Esophagus squamous epithelium (tissue), 5 donors: ENCODE measurements at regions not wholly inside any gene's neighbourhood (a gene's known extent, or its start where the extent isn't known, plus 50 kb on each side); places are given as distances from the start of the nearest gene placed in this dataset.

Experiments
- DNase-seq: peaks from one replicate; lab custom pipeline; 2025; lab: John Stamatoyannopoulos, UW
- H3K27ac ChIP-seq, 4 donors: fragments of 200-600 bp; sonication (generic); one replicate each; pipeline ENCODE4 v1.5.1; 2016 to 2019; ENCODE audit warnings: mild to moderate bottlenecking in 1 of 4
- H3K27me3 ChIP-seq, 4 donors: fragments of 200-600 bp; sonication (generic); 1 replicate in 3 of 4; 2 replicates in 1 of 4; pipeline versions ENCODE4 v1.5.1 to v1.6.0; 2017 to 2021; ENCODE audit warnings: antibody characterized with exemption in 1 of 4
- H3K36me3 ChIP-seq, 3 donors: fragments of 200-600 bp; sonication (generic); one replicate each; pipeline ENCODE4 v1.5.1; 2016 to 2019
- H3K4me1 ChIP-seq, 3 donors: fragments of 200-600 bp; sonication (generic); one replicate each; pipeline ENCODE4 v1.5.1; 2017 to 2019
- H3K4me3 ChIP-seq, 4 donors: fragments of 200-600 bp; sonication (generic); 1 replicate in 3 of 4; 2 replicates in 1 of 4; pipeline ENCODE4 v1.5.1; 2016 to 2019; ENCODE audit warnings: mild to moderate bottlenecking in 2 of 4, moderate library complexity in 1 of 4
- H3K9me3 ChIP-seq, 3 donors: fragments of 200-600 bp; sonication (generic); one replicate each; pipeline ENCODE4 v1.5.1; 2016 to 2019
- CTCF ChIP-seq, 6 experiments: fragments of 450-650 bp in 4 of 6; fragments of 200-600 bp in 2 of 6; sonication (generic) in 2 of 6; IDR thresholded peaks; one replicate each; pipeline ENCODE4 v1.5.1; 2016 to 2019; ENCODE audit warnings: antibody characterized with exemption in 6 of 6, mild to moderate bottlenecking in 4 of 6, moderate library complexity in 4 of 6
- POLR2A ChIP-seq, 4 donors: fragments of 450-650 bp; IDR thresholded peaks; one replicate each; pipeline ENCODE4 v1.6.1; 2017; ENCODE audit warnings: antibody characterized with exemption in 4 of 4, mild to moderate bottlenecking in 4 of 4, moderate library complexity in 3 of 4
- WGBS, 2 donors: methylation state at CpG; one replicate each; pipeline ENCODE4 v1.1.5; 2018; 5-methylcytosine and 5-hydroxymethylcytosine counted together
- intact Hi-C: fragments of 100-400 bp; cut with DNase I; formaldehyde crosslinking; loops from one replicate; pipeline ENCODE4 v1.15.0; 2022
- donor health status: DM: yes; HTN: yes; CAD: no.

- no peak for TF ChIP-seq POLR2A (IDR thresholded peaks at IDR 0.05)
- TF ChIP-seq CTCF (IDR thresholded peaks at IDR 0.05), result no peak
- no peaks in the 10 kb centered on the region for H3K9me3 ChIP-seq
- H3K27me3 ChIP-seq, result no peaks in the 10 kb centered on the region
- peaks cover 0 to 6% (median 0%) of the 10 kb centered on the region in 3 donors for H3K4me1 ChIP-seq
- DNase-seq, result no peak
- no peak overlapping the region for H3K27ac ChIP-seq
- no peaks in the 10 kb centered on the region for H3K36me3 ChIP-seq
- intact Hi-C loops, result no loop called here
- H3K4me3 ChIP-seq, result no peak overlapping the region
- 100% methylated on average over 1 of the region's 1 CpG for WGBS, 2 donors
Observed at GRCh38 chr5:106677057-106677456, 993.7 kb downstream of the EFNA5 start.

- 25 to 39% methylated on average over 1 of the region's 1 CpG for WGBS, 2 donors
- Histone ChIP-seq H3K4me1 (peaks cover 0 to 2% (median 0%) of the 10 kb centered on the region in 3 donors), H3K9me3 (no peaks in the 10 kb centered on the region), H3K36me3 (no peaks in the 10 kb centered on the region), H3K27ac (no peak overlapping the region), H3K4me3 (no peak overlapping the region), H3K27me3 (no peaks in the 10 kb centered on the region)
- intact Hi-C loops, result no loop called here
- no peak for DNase-seq
- TF ChIP-seq CTCF (IDR thresholded peaks at IDR 0.05) (no peak), POLR2A (IDR thresholded peaks at IDR 0.05) (no peak)
Observed at GRCh38 chr5:106675687-106676086, 995.0 kb downstream of the EFNA5 start.

GRCh38 chr5:106673941-106674340 lies 996.8 kb downstream of the EFNA5 start:
- H3K4me1 ChIP-seq, result no peaks in the 10 kb centered on the region
- 35 to 71% methylated on average over 1 of the region's 1 CpG for WGBS, 2 donors
- no peak overlapping the region for H3K27ac ChIP-seq
- no peaks in the 10 kb centered on the region for H3K36me3 ChIP-seq
- no peak overlapping the region for H3K4me3 ChIP-seq
- no peaks in the 10 kb centered on the region for H3K9me3 ChIP-seq
- TF ChIP-seq CTCF (IDR thresholded peaks at IDR 0.05) (no peak), POLR2A (IDR thresholded peaks at IDR 0.05) (no peak)
- intact Hi-C loops, result no loop called here
- no peaks in the 10 kb centered on the region for H3K27me3 ChIP-seq
- DNase-seq, result no peak

GRCh38 chr5:106661866-106662265 lies 1008.9 kb downstream of the EFNA5 start:
- no peak overlapping the region for H3K4me3 ChIP-seq
- TF ChIP-seq CTCF (IDR thresholded peaks at IDR 0.05) (no peak), POLR2A (IDR thresholded peaks at IDR 0.05) (no peak)
- H3K27ac ChIP-seq, result no peak overlapping the region
- H3K36me3 ChIP-seq, result no peaks in the 10 kb centered on the region
- H3K4me1 ChIP-seq, result peaks cover 0 to 6% (median 0%) of the 10 kb centered on the region in 3 donors
- no peak for DNase-seq
- intact Hi-C loops, result no loop called here
- H3K27me3 ChIP-seq, result no peaks in the 10 kb centered on the region
- H3K9me3 ChIP-seq, result no peaks in the 10 kb centered on the region
- WGBS, 2 donors, result 15 to 17% methylated on average over 2 of the region's 2 CpGs

- no peak overlapping the region for H3K4me3 ChIP-seq
- H3K27ac ChIP-seq, result no peak overlapping the region
- TF ChIP-seq CTCF (IDR thresholded peaks at IDR 0.05) (no peak), POLR2A (IDR thresholded peaks at IDR 0.05) (no peak)
- H3K4me1 ChIP-seq, result peaks cover 0 to 6% (median 0%) of the 10 kb centered on the region in 3 donors
- no peaks in the 10 kb centered on the region for H3K9me3 ChIP-seq
- no peak for DNase-seq
- H3K36me3 ChIP-seq, result no peaks in the 10 kb centered on the region
- H3K27me3 ChIP-seq, result no peaks in the 10 kb centered on the region
- intact Hi-C loops, result no loop called here
Observed at GRCh38 chr5:106660681-106661080, 1010.1 kb downstream of the EFNA5 start.
